LHCN-M2 (cell line): ENCODE measurements at regions not wholly inside any gene's neighbourhood (a gene's known extent, or its start where the extent isn't known, plus 50 kb on each side); places are given as distances from the start of the nearest gene placed in this dataset.
"Not testable (repeated sequence)": the region's sequence is repeated elsewhere in the genome, so short reads cannot be mapped to it uniquely, and the experiment has no call there.

Experiments used
- DNase-seq: peaks from one replicate; pipeline ENCODE4 v3.0.0-alpha.2; 2012; ENCODE audit warnings: low read depth

- DNase-seq, result peak; percentile 28
Measured at GRCh38 chr2:234725528-234726264, 226.1 kb upstream of the SH3BP4 start.

DNA sequence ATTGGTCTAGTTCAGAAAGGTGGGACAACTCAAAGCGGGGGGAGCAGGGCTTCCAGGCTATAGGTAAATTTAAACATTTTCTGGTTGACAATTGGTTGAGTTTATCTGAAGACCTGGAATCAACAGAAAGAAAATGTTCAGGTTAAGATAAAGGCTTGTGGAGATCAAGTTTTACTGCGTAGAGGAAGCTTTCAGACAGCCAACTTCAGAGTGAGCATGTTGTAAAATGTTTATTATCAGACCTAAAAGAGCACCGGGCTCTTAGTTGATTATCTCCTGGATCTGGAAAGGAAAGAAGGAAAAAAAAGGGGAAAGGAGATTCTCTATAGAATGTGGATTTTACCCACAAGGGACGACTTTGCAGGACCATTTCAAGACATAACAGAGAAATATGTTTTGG lies 227.0 kb upstream of the SH3BP4 start:
- no peak for DNase-seq

DNA sequence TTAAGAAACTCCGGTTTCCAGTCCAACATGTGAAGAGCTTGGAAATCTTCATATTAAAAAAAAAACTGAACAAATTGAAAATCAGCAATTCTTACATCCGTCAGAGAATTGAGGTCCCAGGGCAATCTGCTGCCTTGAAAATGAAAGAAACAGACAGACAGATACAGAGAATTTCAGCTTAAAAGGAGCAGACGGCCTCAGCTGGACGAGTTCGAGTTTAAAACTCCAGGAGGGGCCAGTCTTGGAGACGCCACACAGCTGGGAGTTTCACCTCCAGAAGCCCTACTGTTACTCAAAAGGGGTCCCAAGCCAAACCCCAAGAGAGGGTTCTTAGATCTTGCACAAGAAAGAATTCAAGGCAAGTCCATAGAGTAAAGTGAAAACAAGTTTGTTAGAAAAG lies 226.5 kb upstream of the ARL4C start:
- DNase-seq, result no peak

GRCh38 chr2:234722176-234722575 lies 225.3 kb upstream of the ARL4C start:
- DNase-seq, result peak; percentile 28

DNA sequence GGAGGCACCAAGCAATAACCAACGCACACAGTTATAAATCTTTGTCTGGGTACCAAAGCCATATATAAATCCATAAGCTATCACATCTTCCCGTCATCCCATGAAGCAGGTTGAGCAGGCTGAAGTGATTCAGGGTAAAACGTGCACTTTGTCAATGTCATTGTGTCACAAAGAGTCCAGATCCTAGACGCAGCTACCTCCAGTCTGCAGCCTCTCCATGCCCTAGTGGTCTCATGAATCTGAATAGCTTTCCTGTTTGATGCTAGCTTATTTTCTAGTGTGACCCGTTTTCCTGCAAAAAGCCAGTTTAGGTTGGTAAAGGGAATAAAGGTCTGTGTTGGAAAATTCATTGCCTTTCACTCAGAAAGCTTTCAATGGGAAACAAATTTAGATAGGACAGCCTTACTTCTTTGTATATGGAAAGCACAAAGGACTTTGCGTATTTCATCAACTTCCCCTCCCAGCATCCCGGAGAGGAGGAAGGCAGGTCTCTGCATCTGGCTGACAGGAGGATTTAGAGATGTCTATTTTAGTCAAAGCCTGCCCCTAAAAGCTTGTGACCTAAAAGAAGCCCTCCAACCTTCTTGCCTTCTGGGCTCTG lies 222.3 kb upstream of the ARL4C start:
- DNase-seq, result no peak

GRCh38 chr2:234716271-234716670 lies 219.4 kb upstream of the ARL4C start:
- no peak for DNase-seq

DNA sequence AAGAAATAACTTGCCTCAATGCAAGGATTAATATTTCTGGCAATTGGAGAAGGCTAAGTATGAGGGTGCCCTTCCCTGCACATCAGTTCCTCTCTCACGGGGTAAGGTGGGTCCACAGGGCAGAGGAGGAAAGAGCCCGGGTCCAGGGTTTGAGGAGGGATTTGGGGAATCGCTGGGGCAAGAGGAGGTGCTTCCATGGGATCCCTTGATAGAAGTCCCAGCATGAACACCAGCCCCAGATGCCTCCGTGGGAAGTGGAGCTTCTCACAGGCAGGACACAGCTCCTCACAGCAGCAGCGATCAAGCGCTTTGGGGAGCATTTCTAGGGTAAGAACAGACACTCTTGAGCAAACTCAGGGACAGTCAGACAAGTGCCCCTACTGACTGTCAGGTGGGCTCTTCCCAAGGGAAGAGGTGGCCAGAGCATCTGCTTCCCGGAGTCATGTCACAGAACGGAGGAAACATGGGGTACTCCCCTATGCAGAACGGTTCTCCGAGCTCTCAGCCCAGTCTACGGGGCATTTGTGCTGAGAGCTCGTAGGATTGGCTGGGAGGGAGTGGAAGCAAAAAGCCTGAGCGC lies 218.9 kb upstream of the ARL4C start:
- no peak for DNase-seq

DNA sequence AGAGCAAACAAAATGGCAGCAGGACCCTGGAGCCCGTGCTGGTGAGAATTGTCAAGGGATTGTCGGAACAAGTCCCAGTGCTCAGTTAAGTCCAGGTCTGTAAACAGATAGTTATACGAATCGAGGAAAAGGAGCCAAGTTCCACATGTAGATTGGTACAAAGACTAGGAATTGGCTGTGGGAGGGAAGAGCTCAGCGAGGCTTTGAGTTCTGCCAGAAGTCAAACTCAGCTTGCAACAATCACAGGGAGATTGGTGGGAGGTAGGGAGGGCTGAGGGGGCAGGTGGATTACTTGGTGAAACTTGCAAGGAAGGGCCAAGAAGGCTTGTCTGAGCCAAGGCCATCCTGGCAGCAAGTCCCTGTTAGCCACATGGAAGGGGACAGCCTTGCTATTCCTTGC lies 217.8 kb upstream of the ARL4C start:
- DNase-seq, result no peak

GRCh38 chr2:234712421-234712935 lies 215.6 kb upstream of the ARL4C start:
- no peak for DNase-seq

GRCh38 chr2:234711308-234711707 lies 214.4 kb upstream of the ARL4C start:
- DNase-seq, result no peak

DNA sequence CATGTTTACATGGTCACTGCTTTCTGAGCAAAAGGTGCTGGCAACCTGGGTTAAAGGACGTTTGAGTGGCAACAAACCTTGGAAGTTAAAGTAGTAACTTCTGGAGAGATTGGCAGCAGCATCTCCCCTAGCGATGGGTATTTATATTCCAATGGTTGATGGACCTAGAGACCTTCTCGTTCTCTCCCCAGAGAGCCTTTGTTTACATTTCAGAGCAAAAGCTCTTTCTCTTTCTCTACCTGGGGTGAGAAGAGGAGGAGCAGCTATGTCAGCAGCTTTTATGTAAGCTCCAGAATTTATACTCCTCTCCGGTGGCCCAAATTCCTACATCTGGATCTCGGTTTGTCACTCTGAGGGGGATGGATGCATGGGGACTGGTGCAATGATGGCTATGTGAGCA lies 213.7 kb upstream of the ARL4C start:
- DNase-seq, result no peak

GRCh38 chr2:234710066-234710465 lies 213.2 kb upstream of the ARL4C start:
- no peak for DNase-seq

- no peak for DNase-seq
Measured at GRCh38 chr2:234708717-234709116, 211.8 kb upstream of the ARL4C start.

DNA sequence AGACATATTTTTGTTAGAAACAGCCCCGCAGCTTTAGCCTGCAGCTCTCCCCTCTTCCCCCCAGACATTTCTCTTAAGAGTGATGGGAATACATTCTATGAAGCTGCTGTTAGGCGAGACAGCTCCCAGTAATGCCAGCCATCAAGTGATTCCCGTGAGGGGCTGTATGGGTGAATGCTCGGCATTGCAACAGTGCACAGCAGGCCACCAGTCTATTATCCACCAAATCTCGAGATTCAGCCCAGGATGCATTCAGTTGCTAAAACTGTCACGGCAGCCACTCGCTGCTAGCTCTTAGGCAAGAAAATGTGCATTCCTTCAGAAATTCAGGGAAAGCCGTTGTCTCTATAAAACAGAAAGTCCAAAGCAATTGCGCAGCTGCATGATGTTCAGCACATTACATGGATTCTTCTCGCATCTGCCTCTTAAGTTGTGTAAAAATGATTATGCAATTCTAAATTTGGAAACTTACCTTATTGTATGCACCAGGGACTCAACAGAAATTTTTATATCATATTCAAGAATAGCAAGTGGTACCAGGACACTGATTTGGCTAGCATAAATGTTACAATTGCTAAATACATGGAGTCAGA lies 211.3 kb upstream of the ARL4C start:
- DNase-seq, result no peak

DNA sequence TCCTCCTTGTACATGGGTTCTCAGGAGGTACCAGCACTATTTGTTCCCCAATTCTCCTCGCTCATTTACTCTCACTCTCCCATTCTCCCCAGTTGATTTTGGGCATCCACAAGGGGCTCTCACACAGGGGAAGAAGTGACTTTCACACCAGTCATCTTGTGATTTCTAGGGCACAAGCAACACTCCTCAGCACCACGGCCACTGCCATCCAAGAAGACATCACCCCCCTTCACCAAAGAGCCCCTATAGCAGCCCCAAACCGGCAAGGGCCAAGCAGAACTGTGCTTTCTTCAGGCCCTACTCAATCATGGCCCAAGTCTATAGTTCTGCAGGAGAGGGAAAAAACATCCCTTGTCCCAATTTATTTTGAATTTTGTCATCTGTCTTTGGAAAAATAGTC lies 209.2 kb upstream of the ARL4C start:
- no peak for DNase-seq

GRCh38 chr2:234705108-234705507 lies 208.2 kb upstream of the ARL4C start:
- DNase-seq, result peak; percentile 46

DNA sequence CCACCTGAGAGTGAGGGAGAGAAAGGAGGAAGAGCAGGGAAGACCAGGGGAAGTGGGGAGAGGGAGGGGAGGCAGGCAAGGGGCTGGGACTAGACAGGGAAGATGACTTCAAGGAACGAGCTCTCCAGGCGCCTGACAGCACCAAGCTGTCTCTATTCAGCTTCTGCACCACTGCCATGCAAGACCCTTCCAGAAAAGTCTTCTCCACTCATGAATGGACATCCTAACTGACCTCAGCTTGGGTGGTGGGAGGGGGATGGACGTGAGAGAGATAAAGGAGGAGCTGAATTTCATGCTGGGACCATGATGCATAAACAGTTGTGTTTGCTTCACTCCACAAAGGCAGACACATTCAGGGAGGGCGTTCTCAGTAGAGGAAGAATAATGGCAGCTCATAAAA lies 206.4 kb upstream of the ARL4C start:
- DNase-seq, result no peak

DNA sequence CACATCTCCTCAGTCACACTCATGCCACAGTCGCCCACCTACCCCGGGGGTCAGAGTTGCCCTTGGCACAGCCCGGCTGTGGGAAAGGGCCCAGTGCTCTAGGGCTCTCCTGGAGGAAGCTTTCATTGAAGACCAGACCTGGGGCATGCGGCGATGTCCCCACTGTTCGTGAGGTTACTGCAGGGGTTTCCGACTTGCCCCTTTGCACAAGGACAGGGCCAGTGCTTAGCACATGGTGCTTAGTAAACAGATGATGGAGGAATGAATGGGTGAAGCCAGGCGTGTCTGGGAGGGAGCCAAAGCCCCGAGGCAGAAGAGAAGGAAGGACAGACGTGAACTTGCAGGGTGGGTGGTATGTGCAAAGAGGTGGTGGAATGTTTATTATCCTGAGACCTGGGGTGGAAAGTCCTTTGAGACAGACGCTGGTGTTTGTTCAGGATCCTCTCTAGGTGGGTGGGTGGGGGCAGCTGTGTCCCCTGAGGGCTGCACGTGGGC lies 205.9 kb upstream of the ARL4C start:
- DNase-seq, result no peak

- DNase-seq, result no peak
Measured at GRCh38 chr2:234701841-234702240, 205.0 kb upstream of the ARL4C start.

- no peak for DNase-seq
Measured at GRCh38 chr2:234701421-234701820, 204.5 kb upstream of the ARL4C start.

GRCh38 chr2:234699456-234699855 lies 202.6 kb upstream of the ARL4C start:
- no peak for DNase-seq

DNA sequence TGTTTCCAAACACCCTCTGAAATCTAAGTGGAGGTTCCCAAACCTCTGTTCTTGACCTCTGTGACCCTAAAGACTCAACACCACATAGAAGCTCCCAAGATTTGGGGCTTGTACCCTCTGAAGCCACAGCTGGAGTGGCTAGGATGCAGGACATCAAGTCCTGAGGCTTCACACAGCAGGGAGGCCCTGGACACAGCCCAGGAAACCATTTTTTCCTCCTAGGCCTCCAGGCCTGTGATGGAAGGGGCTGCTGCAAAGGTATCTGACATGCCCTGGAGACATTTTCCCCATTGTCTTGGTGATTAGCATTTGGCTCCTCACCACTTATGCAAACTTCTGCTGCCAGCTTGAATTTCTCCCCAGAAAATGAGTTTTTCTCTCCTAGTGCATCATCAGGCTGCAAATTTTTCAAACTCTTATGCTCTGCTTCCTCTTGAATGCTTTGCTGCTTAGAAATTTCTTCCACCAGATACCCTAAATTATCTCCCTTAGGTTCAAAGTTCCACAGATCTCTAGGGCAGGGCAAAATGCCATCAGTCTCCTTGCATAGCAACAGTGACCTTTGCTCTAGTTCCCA lies 200.5 kb upstream of the ARL4C start:
- not testable (repeated sequence) for DNase-seq
